ENCODE measurements at regions not wholly inside any gene's neighbourhood (a gene's known extent, or its start where the extent isn't known, plus 50 kb on each side); places are given as distances from the start of the nearest gene placed in this dataset.

DNA sequence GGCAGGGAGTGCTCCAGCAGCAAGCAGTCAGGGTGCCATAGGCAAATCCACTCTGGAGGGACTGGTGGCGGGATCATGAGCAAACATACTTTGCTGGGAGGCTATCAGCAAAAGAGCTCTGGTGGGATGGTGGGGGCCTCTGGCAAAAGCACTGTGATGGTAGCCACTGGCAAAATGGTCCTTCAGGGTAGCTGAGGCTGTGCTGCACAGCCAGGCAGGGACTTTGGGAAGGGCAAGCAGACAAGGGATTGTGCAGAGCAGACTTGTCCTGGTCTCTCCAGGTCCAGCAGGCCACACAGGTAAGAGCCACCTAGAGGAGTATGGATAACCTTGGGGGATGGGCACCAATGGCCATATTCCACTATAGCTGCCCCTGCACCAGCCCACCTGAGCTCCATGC is 129.4 kb upstream of the OTOS start:
- H3K27me3 ChIP-seq (replicated peaks in 2 of 5; ENCODE audit: control insufficient read depth in 4 of 5, insufficient read depth in 5 of 5, low read length in 4 of 5), result peaks cover 0 to 5% (median 3%) of the 10 kb centered on the region in 5 experiments
- H3K36me3 ChIP-seq (ENCODE audit: control insufficient read depth in 4 of 4, insufficient read depth in 4 of 4, low read length in 3 of 4), result no peaks in the 10 kb centered on the region
- DNase-seq, result no peak
- H3K4me1 ChIP-seq (ENCODE audit: control extremely low read depth in 1 of 4, control insufficient read depth in 4 of 4, insufficient read depth in 4 of 4, low read length in 3 of 4), result no peaks in the 10 kb centered on the region
- no peak overlapping the region for H3K27ac ChIP-seq (ENCODE audit: insufficient read depth in 1 of 2, low read depth in 1 of 2, low read length in 2 of 2, poor library complexity in 1 of 2, severe bottlenecking in 2 of 2)
- no peak overlapping the region for H3K4me3 ChIP-seq (ENCODE audit: control insufficient read depth in 1 of 7, extremely low read depth in 1 of 7, insufficient read depth in 4 of 7, low read depth in 2 of 7, low read length in 6 of 7)
- ChIA-PET POLR2A (no interaction called here), CTCF (no interaction called here)
- WGBS (ENCODE audit: insufficient coverage), result 90% methylated on average over 1 of the region's 1 CpG
- H3K9me3 ChIP-seq (ENCODE audit: control extremely low read depth in 1 of 5, control insufficient read depth in 4 of 5, insufficient read depth in 2 of 5, low read depth in 1 of 5, low read length in 4 of 5), result peaks cover 4 to 31% (median 6%) of the 10 kb centered on the region in 5 experiments

DNA sequence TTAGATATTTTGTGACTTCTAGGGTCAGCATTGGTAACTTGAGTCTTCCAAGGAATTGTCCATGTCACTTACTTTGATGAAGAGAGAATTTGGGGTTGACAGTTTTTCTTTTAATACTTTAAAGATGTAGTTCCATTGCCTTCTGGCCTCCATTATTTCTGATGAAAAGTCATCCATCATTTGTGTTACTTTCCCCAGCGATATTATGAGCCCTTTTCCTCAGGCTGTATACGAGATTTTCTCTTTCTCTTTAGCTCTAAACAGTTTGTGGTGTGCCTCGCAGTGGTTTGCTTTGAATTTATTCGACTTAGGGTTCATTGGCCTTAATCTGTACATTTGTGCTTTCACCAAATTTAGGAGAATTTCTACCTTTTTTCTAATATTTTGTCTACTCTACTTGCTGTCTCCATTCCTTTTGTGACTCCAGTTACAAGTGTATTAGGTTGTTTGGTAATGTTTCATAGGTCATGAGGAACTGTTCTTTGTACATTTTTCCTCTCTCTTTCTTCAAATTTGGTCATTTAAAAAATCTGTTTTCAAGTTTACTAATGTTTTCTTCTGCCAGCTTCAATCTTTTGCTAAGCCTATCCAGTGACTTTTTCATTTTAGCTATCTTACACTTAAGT is 131.4 kb upstream of the OTOS start:
- H3K27ac ChIP-seq (ENCODE audit: insufficient read depth in 1 of 2, low read depth in 1 of 2, low read length in 2 of 2, poor library complexity in 1 of 2, severe bottlenecking in 2 of 2), result no peak overlapping the region
- no peak overlapping the region for H3K4me3 ChIP-seq (ENCODE audit: control insufficient read depth in 1 of 7, extremely low read depth in 1 of 7, insufficient read depth in 4 of 7, low read depth in 2 of 7, low read length in 6 of 7)
- POLR2A ChIA-PET, result no interaction called here
- CTCF ChIA-PET, result no interaction called here
- DNase-seq, result no peak
- no peaks in the 10 kb centered on the region for H3K4me1 ChIP-seq (ENCODE audit: control extremely low read depth in 1 of 4, control insufficient read depth in 4 of 4, insufficient read depth in 4 of 4, low read length in 3 of 4)
- peaks cover 0 to 11% (median 3%) of the 10 kb centered on the region in 5 experiments for H3K27me3 ChIP-seq (replicated peaks in 2 of 5; ENCODE audit: control insufficient read depth in 4 of 5, insufficient read depth in 5 of 5, low read length in 4 of 5)
- 77% methylated on average over 3 of the region's 4 CpGs for WGBS (ENCODE audit: insufficient coverage)
- H3K36me3 ChIP-seq (ENCODE audit: control insufficient read depth in 4 of 4, insufficient read depth in 4 of 4, low read length in 3 of 4), result no peaks in the 10 kb centered on the region
- H3K9me3 ChIP-seq (ENCODE audit: control extremely low read depth in 1 of 5, control insufficient read depth in 4 of 5, insufficient read depth in 2 of 5, low read depth in 1 of 5, low read length in 4 of 5), result peaks cover 4 to 29% (median 6%) of the 10 kb centered on the region in 5 experiments

GRCh38 chr2:240275386-240275785 is 134.9 kb upstream of the OTOS start:
- no peak overlapping the region for H3K27ac ChIP-seq (ENCODE audit: insufficient read depth in 1 of 2, low read depth in 1 of 2, low read length in 2 of 2, poor library complexity in 1 of 2, severe bottlenecking in 2 of 2)
- H3K4me3 ChIP-seq (ENCODE audit: control insufficient read depth in 1 of 7, extremely low read depth in 1 of 7, insufficient read depth in 4 of 7, low read depth in 2 of 7, low read length in 6 of 7), result no peak overlapping the region
- POLR2A ChIA-PET, result no interaction called here
- peaks cover 0 to 15% (median 5%) of the 10 kb centered on the region in 5 experiments for H3K27me3 ChIP-seq (replicated peaks in 2 of 5; ENCODE audit: control insufficient read depth in 4 of 5, insufficient read depth in 5 of 5, low read length in 4 of 5)
- H3K9me3 ChIP-seq (ENCODE audit: control extremely low read depth in 1 of 5, control insufficient read depth in 4 of 5, insufficient read depth in 2 of 5, low read depth in 1 of 5, low read length in 4 of 5), result peaks cover under 1 to 24% (median 5%) of the 10 kb centered on the region in 5 experiments
- DNase-seq, result no peak
- no peaks in the 10 kb centered on the region for H3K36me3 ChIP-seq (ENCODE audit: control insufficient read depth in 4 of 4, insufficient read depth in 4 of 4, low read length in 3 of 4)
- WGBS (ENCODE audit: insufficient coverage), result 89% methylated on average over 1 of the region's 2 CpGs
- CTCF ChIA-PET, result no interaction called here
- H3K4me1 ChIP-seq (ENCODE audit: control extremely low read depth in 1 of 4, control insufficient read depth in 4 of 4, insufficient read depth in 4 of 4, low read length in 3 of 4), result no peaks in the 10 kb centered on the region

DNA sequence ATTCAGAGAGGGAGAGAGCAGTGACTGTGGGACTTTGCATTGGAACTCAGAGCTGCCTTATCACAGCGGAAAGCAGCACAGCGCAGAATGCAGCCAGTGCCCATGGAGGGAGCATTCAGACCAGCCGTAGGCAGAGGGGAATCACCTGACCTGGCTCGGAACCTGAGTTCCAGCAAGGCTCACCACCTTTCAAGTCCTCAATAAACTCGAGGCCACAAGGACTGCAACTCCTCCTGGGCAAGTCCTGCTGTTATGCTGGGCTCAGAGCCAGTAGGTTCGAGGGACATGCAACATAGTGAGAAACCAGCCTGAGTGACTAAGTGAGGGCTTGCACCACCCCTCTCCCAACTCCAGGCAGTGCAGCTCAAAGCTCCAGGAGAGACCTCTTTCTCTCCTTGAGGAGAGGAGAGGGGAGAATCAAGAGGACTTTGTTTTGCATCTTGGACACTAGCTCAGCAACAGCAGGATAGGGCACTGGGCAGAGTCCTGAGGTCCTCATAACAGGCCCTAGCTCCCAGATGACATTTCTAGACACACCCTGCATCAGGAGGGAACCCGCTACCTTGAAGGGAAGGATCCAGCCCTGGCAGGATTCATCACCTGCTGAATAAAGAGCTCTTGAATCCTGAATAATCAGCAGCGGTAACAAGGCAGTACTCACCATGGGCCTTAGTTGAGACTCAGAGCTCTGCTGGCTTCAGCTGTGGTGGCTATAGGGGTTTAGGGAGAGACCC is 136.8 kb upstream of the OTOS start:
- 95% methylated on average over 7 of the region's 8 CpGs for WGBS (ENCODE audit: insufficient coverage)
- POLR2A ChIA-PET, result interaction anchor here (0.6 kb wide), 1 partner anchor 876 kb away, joined by 4 read pairs; the partner anchor contains the start of gene HDAC4
- Histone ChIP-seq H3K9me3 (ENCODE audit: control extremely low read depth in 1 of 5, control insufficient read depth in 4 of 5, insufficient read depth in 2 of 5, low read depth in 1 of 5, low read length in 4 of 5) (peaks cover 0 to 17% (median 5%) of the 10 kb centered on the region in 5 experiments), H3K4me1 (ENCODE audit: control extremely low read depth in 1 of 4, control insufficient read depth in 4 of 4, insufficient read depth in 4 of 4, low read length in 3 of 4) (no peaks in the 10 kb centered on the region), H3K4me3 (ENCODE audit: control insufficient read depth in 1 of 7, extremely low read depth in 1 of 7, insufficient read depth in 4 of 7, low read depth in 2 of 7, low read length in 6 of 7) (no peak overlapping the region), H3K27me3 (replicated peaks in 2 of 5; ENCODE audit: control insufficient read depth in 4 of 5, insufficient read depth in 5 of 5, low read length in 4 of 5) (peaks cover 0 to 15% (median 5%) of the 10 kb centered on the region in 5 experiments), H3K27ac (ENCODE audit: insufficient read depth in 1 of 2, low read depth in 1 of 2, low read length in 2 of 2, poor library complexity in 1 of 2, severe bottlenecking in 2 of 2) (no peak overlapping the region), H3K36me3 (ENCODE audit: control insufficient read depth in 4 of 4, insufficient read depth in 4 of 4, low read length in 3 of 4) (no peaks in the 10 kb centered on the region)
- DNase-seq, result no peak
- CTCF ChIA-PET, result no interaction called here

- H3K27ac ChIP-seq (ENCODE audit: insufficient read depth in 1 of 2, low read depth in 1 of 2, low read length in 2 of 2, poor library complexity in 1 of 2, severe bottlenecking in 2 of 2), result no peak overlapping the region
- 100% methylated on average over 2 of the region's 3 CpGs for WGBS (ENCODE audit: insufficient coverage)
- no peak overlapping the region for H3K4me3 ChIP-seq (ENCODE audit: control insufficient read depth in 1 of 7, extremely low read depth in 1 of 7, insufficient read depth in 4 of 7, low read depth in 2 of 7, low read length in 6 of 7)
- no peak for DNase-seq
- CTCF ChIA-PET, result no interaction called here
- H3K9me3 ChIP-seq (ENCODE audit: control extremely low read depth in 1 of 5, control insufficient read depth in 4 of 5, insufficient read depth in 2 of 5, low read depth in 1 of 5, low read length in 4 of 5), result peaks cover 0 to 10% (median 0%) of the 10 kb centered on the region in 5 experiments
- no peaks in the 10 kb centered on the region for H3K36me3 ChIP-seq (ENCODE audit: control insufficient read depth in 4 of 4, insufficient read depth in 4 of 4, low read length in 3 of 4)
- H3K4me1 ChIP-seq (ENCODE audit: control extremely low read depth in 1 of 4, control insufficient read depth in 4 of 4, insufficient read depth in 4 of 4, low read length in 3 of 4), result no peaks in the 10 kb centered on the region
- POLR2A ChIA-PET, result no interaction called here
- H3K27me3 ChIP-seq (replicated peaks in 2 of 5; ENCODE audit: control insufficient read depth in 4 of 5, insufficient read depth in 5 of 5, low read length in 4 of 5), result peaks cover 0 to 15% (median 5%) of the 10 kb centered on the region in 5 experiments
Observed at GRCh38 chr2:240277807-240278522, 137.5 kb upstream of the OTOS start.

DNA sequence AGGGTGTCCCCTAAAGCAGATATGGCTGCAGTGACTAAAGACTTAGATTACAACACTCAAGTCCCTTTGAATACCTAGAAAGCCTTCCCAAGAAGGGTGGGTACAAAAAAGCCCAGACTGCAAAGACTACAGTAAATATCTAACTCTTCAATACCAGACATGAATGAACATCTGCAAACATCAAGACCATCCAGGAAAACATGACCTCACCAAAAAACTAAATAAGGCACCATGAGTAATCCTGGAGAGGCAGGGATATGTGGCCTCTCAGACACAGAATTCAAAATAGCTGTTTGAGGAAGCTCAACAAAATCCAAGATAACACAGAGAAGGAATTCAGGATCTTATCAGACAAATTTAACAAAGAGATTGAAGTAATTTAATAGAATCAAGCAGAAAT is 138.2 kb upstream of the OTOS start:
- Histone ChIP-seq H3K36me3 (ENCODE audit: control insufficient read depth in 4 of 4, insufficient read depth in 4 of 4, low read length in 3 of 4) (no peaks in the 10 kb centered on the region), H3K27me3 (replicated peaks in 2 of 5; ENCODE audit: control insufficient read depth in 4 of 5, insufficient read depth in 5 of 5, low read length in 4 of 5) (peaks cover 0 to 15% (median 5%) of the 10 kb centered on the region in 5 experiments), H3K4me1 (ENCODE audit: control extremely low read depth in 1 of 4, control insufficient read depth in 4 of 4, insufficient read depth in 4 of 4, low read length in 3 of 4) (no peaks in the 10 kb centered on the region), H3K27ac (ENCODE audit: insufficient read depth in 1 of 2, low read depth in 1 of 2, low read length in 2 of 2, poor library complexity in 1 of 2, severe bottlenecking in 2 of 2) (no peak overlapping the region), H3K4me3 (ENCODE audit: control insufficient read depth in 1 of 7, extremely low read depth in 1 of 7, insufficient read depth in 4 of 7, low read depth in 2 of 7, low read length in 6 of 7) (no peak overlapping the region), H3K9me3 (ENCODE audit: control extremely low read depth in 1 of 5, control insufficient read depth in 4 of 5, insufficient read depth in 2 of 5, low read depth in 1 of 5, low read length in 4 of 5) (peaks cover 0 to 8% (median 0%) of the 10 kb centered on the region in 5 experiments)
- CTCF ChIA-PET, result no interaction called here
- DNase-seq, result no peak
- POLR2A ChIA-PET, result no interaction called here

DNA sequence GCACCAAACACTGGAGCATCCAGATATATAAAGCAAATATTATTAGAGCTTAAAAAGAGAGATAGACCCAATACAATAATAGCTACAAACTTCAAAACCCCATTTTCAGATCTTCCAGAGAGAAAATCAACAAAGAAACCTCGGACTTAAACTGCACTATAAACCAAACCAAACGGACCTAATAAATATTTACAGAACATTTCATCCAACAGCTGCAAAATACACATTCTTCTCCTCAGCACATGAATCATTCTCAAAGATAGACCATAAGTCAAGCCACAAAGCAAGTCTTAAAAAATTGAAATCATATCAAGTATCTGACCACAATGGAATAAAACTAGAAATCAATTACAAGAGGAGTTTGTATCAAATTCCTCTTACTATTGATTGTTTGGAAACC is 140.2 kb upstream of the OTOS start:
- Histone ChIP-seq H3K36me3 (ENCODE audit: control insufficient read depth in 4 of 4, insufficient read depth in 4 of 4, low read length in 3 of 4) (no peaks in the 10 kb centered on the region), H3K4me1 (ENCODE audit: control extremely low read depth in 1 of 4, control insufficient read depth in 4 of 4, insufficient read depth in 4 of 4, low read length in 3 of 4) (no peaks in the 10 kb centered on the region), H3K27me3 (replicated peaks in 2 of 5; ENCODE audit: control insufficient read depth in 4 of 5, insufficient read depth in 5 of 5, low read length in 4 of 5) (peaks cover 0 to 15% (median 5%) of the 10 kb centered on the region in 5 experiments), H3K27ac (ENCODE audit: insufficient read depth in 1 of 2, low read depth in 1 of 2, low read length in 2 of 2, poor library complexity in 1 of 2, severe bottlenecking in 2 of 2) (no peak overlapping the region), H3K4me3 (ENCODE audit: control insufficient read depth in 1 of 7, extremely low read depth in 1 of 7, insufficient read depth in 4 of 7, low read depth in 2 of 7, low read length in 6 of 7) (no peak overlapping the region), H3K9me3 (ENCODE audit: control extremely low read depth in 1 of 5, control insufficient read depth in 4 of 5, insufficient read depth in 2 of 5, low read depth in 1 of 5, low read length in 4 of 5) (peaks cover 0 to 7% (median 0%) of the 10 kb centered on the region in 5 experiments)
- ChIA-PET POLR2A (no interaction called here), CTCF (no interaction called here)
- no peak for DNase-seq
- WGBS (ENCODE audit: insufficient coverage), result 77% methylated on average over 2 of the region's 2 CpGs

Measured in common myeloid progenitor, CD34-positive (primary cell).